SIG-M5 treated with dmso at 0.1 percent for 504 hours (cell line): ENCODE measurements at regions not wholly inside any gene's neighbourhood (a gene's known extent, or its start where the extent isn't known, plus 50 kb on each side); places are given as distances from the start of the nearest gene placed in this dataset.
"Not testable (repeated sequence)": the region's sequence is repeated elsewhere in the genome, so short reads cannot be mapped to it uniquely, and the experiment has no call there.

Experiments used
- DNase-seq: peaks from one replicate; lab custom pipeline; 2025; ENCODE audit not compliant: unreplicated experiment; lab: John Stamatoyannopoulos, UW

GRCh38 chr2:130251873-130252620, 53.8 kb upstream of the TUBA3E start:
- no peak for DNase-seq

- DNase-seq = no peak
Measured at GRCh38 chr2:130251535-130251872, 53.3 kb upstream of the TUBA3E start.

- DNase-seq = not testable (repeated sequence)
Measured at GRCh38 chr2:130248355-130248754, 50.1 kb upstream of the TUBA3E start.
